ENCODE measurements at regions not wholly inside any gene's neighbourhood (a gene's known extent, or its start where the extent isn't known, plus 50 kb on each side); places are given as distances from the start of the nearest gene placed in this dataset.

DNA sequence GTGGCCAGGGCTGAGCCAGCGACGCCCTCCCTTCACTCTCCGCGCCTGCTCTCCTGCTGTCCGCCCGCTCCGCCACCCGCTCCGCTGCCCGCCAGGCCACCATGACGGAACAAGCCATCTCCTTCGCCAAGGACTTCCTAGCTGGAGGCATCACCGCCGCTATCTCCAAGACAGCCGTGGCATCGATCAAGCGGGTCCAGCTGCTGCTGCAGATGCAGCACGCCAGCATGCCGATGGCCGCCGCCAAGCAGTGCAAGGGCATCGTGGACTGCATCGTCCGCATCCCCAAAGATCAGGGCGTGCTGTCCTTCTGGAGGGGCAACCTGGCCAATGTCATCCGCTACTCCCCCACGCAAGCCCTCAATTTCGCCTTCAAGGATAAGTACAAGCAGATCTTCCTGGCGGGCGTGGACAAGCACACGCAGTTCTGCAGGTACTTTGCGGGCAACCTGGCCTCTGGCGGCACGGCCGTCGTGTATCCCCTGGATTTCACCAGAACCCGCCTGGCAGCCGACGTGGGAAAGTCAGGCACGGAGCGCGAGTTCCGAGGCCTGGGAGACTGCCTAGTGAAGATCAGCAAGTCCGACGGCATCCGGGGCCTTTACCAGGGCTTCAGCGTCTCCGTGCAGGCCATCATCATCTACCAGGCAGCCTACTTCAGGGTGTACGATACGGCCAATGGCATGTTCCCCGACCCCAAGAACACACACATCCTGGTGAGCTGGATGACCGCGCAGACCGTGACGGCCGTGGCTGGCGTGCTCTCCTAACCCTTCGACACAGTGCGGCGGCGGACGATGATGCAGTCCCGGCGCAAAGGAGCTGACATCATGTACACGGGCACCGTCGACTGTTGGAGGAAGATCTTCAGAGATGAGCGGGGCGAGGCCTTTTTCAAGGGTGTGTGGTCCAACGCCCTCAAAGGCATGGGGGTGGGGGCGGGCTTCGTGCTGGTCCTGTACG is 1130.4 kb upstream of the ACO1 start:
- H3K27me3 Mint-ChIP-seq (ENCODE audit: insufficient read depth, unreplicated experiment) = no peaks in the 10 kb centered on the region
- Histone ChIP-seq H3K4me1 (no peaks in the 10 kb centered on the region), H3K4me3 (ENCODE audit: low read depth, low read length) (no peak overlapping the region), H3K36me3 (ENCODE audit: control insufficient read depth, insufficient read depth, low read length) (no peaks in the 10 kb centered on the region), H3K9me3 (no peaks in the 10 kb centered on the region), H3K27me3 (replicated peaks; ENCODE audit: control insufficient read depth, insufficient read depth, low read length) (no peaks in the 10 kb centered on the region)
- intact Hi-C loops (cut with micrococcal nuclease; ENCODE audit: unreplicated experiment) = no loop called here
- H3K9me3 Mint-ChIP-seq (ENCODE audit: unreplicated experiment) = no peaks in the 10 kb centered on the region
- POLR2A ChIA-PET = no interaction called here
- no peak for DNase-seq
- H3K36me3 Mint-ChIP-seq (ENCODE audit: insufficient read depth, unreplicated experiment) = no peaks in the 10 kb centered on the region
- TF ChIP-seq, protein P1, sequence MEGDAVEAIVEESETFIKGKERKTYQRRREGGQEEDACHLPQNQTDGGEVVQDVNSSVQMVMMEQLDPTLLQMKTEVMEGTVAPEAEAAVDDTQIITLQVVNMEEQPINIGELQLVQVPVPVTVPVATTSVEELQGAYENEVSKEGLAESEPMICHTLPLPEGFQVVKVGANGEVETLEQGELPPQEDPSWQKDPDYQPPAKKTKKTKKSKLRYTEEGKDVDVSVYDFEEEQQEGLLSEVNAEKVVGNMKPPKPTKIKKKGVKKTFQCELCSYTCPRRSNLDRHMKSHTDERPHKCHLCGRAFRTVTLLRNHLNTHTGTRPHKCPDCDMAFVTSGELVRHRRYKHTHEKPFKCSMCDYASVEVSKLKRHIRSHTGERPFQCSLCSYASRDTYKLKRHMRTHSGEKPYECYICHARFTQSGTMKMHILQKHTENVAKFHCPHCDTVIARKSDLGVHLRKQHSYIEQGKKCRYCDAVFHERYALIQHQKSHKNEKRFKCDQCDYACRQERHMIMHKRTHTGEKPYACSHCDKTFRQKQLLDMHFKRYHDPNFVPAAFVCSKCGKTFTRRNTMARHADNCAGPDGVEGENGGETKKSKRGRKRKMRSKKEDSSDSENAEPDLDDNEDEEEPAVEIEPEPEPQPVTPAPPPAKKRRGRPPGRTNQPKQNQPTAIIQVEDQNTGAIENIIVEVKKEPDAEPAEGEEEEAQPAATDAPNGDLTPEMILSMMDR (IDR thresholded peaks at IDR 0.05; ENCODE audit: insufficient read depth in 1 of 2, low read depth in 1 of 2, low read length in 1 of 2, severe bottlenecking in 1 of 2, unreplicated experiment in 1 of 2) = no peak
- H3K4me3 Mint-ChIP-seq (ENCODE audit: unreplicated experiment) = no peak overlapping the region
- CTCF ChIA-PET = no interaction called here
- H3K27ac Mint-ChIP-seq (ENCODE audit: unreplicated experiment) = no peak overlapping the region
- H3K4me1 Mint-ChIP-seq (ENCODE audit: low read depth, unreplicated experiment) = no peaks in the 10 kb centered on the region
- BruUV-seq (replicated peaks) = no TSS peak

DNA sequence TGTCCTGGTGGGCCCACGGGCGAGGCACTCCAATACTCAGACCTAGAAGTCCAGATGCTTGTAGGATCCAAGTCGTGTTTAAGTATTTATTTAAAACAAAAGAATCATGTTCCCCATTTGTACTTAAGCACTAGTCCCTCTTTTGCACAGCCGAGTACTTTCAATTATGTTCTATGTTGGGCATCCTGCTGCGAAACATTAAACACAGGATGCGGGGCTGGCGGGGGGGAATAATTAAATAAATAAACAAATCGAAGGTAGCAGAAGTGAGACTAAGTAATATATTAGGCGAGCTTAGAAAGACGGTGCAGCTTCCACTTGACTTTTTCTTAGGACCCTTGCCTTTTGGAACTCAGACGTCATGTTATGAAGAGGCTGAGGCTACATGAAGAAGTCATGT is 1129.2 kb upstream of the ACO1 start:
- CTCF ChIA-PET = no interaction called here
- H3K9me3 Mint-ChIP-seq (ENCODE audit: unreplicated experiment) = no peaks in the 10 kb centered on the region

DNA sequence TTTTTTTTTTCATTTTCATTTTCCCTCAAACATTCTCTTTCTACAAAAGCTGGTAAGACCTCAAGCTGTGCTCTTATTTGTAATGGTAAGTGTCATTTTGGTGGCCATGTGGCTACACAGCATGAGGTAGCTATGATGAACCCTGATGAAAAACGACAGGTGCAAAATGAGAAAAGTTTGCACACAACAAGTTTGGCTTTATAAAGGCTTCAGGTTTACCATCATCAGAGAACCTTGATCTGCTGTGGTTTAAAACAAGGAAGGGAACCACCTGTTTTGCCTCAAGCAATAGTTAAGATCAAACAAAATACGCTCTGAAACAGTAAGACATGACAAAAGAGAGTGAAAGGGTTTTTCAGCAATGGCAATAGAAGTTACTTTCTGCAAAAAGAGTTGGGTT is 1124.6 kb upstream of the ACO1 start:
- Histone ChIP-seq H3K36me3 (ENCODE audit: control insufficient read depth, insufficient read depth, low read length) (no peaks in the 10 kb centered on the region), H3K4me1 (no peaks in the 10 kb centered on the region), H3K9me3 (no peaks in the 10 kb centered on the region), H3K4me3 (ENCODE audit: low read depth, low read length) (no peak overlapping the region), H3K27me3 (replicated peaks; ENCODE audit: control insufficient read depth, insufficient read depth, low read length) (no peaks in the 10 kb centered on the region)
- BruUV-seq (replicated peaks) = no TSS peak
- Mint-ChIP-seq H3K27ac (ENCODE audit: unreplicated experiment) (no peak overlapping the region), H3K4me1 (ENCODE audit: low read depth, unreplicated experiment) (peaks cover 6% of the 10 kb centered on the region), H3K9me3 (ENCODE audit: unreplicated experiment) (no peaks in the 10 kb centered on the region), H3K36me3 (ENCODE audit: insufficient read depth, unreplicated experiment) (no peaks in the 10 kb centered on the region), H3K4me3 (ENCODE audit: unreplicated experiment) (no peak overlapping the region), H3K27me3 (ENCODE audit: insufficient read depth, unreplicated experiment) (no peaks in the 10 kb centered on the region)
- TF ChIP-seq, protein P1 (IDR thresholded peaks at IDR 0.05; ENCODE audit: insufficient read depth in 1 of 2, low read depth in 1 of 2, low read length in 1 of 2, severe bottlenecking in 1 of 2, unreplicated experiment in 1 of 2) = no peak
- POLR2A ChIA-PET = no interaction called here
- intact Hi-C loops (cut with micrococcal nuclease; ENCODE audit: unreplicated experiment) = no loop called here
- CTCF ChIA-PET = interaction anchor here (0.6 kb wide), 1 partner anchor 45 kb away, joined by 3 read pairs; no protein-coding TSS in a partner anchor
- DNase-seq = no peak

More for the DNA sequence above, 1129.2 kb upstream of the ACO1 start:
- H3K27me3 ChIP-seq (replicated peaks; ENCODE audit: control insufficient read depth, insufficient read depth, low read length) = no peaks in the 10 kb centered on the region
- Mint-ChIP-seq H3K4me1 (ENCODE audit: low read depth, unreplicated experiment) (peaks cover 5% of the 10 kb centered on the region), H3K36me3 (ENCODE audit: insufficient read depth, unreplicated experiment) (no peaks in the 10 kb centered on the region), H3K4me3 (ENCODE audit: unreplicated experiment) (no peak overlapping the region), H3K27me3 (ENCODE audit: insufficient read depth, unreplicated experiment) (no peaks in the 10 kb centered on the region), H3K27ac (ENCODE audit: unreplicated experiment) (no peak overlapping the region)
- H3K4me1 ChIP-seq = no peaks in the 10 kb centered on the region
- no peak for DNase-seq
- intact Hi-C loops (cut with micrococcal nuclease; ENCODE audit: unreplicated experiment) = no loop called here
- BruUV-seq (replicated peaks) = no TSS peak
- H3K9me3 ChIP-seq = no peaks in the 10 kb centered on the region
- no peak overlapping the region for H3K4me3 ChIP-seq (ENCODE audit: low read depth, low read length)
- no peaks in the 10 kb centered on the region for H3K36me3 ChIP-seq (ENCODE audit: control insufficient read depth, insufficient read depth, low read length)
- POLR2A ChIA-PET = no interaction called here
- TF ChIP-seq, protein P1 (IDR thresholded peaks at IDR 0.05; ENCODE audit: insufficient read depth in 1 of 2, low read depth in 1 of 2, low read length in 1 of 2, severe bottlenecking in 1 of 2, unreplicated experiment in 1 of 2) = no peak
